B cell (primary cell): ENCODE measurements at regions not wholly inside any gene's neighbourhood (a gene's known extent, or its start where the extent isn't known, plus 50 kb on each side); places are given as distances from the start of the nearest gene placed in this dataset.

ENCODE experiments used
- ATAC-seq: fragments of 200-7000 bp; cut with Tn5 transposase; one replicate; pipeline ENCODE4 v1.10.0; 2021; ENCODE audit warnings: low read depth, mild to moderate bottlenecking, moderate number of reproducible peaks, moderate library complexity
- CTCF ChIA-PET: fragments of 350-600 bp; sonication (Branson Sonifier 250); formaldehyde crosslinking; loops from one replicate; lab custom pipeline; 2021; ENCODE audit warnings: antibody characterized with exemption, inconsistent platforms; lab: Charles Lee
- POLR2A ChIA-PET: fragments of 350-600 bp; sonication (Branson Sonifier 250); formaldehyde crosslinking; loops from one replicate; lab custom pipeline; 2021; ENCODE audit warnings: antibody characterized with exemption; lab: Charles Lee
- DNase-seq: peaks from one replicate; pipeline ENCODE4 v3.0.0; 2013
- H2AFZ ChIP-seq: 2 replicates; pipeline ENCODE4 v1.6.1; 2012; ENCODE audit warnings: mild to moderate bottlenecking, low read depth, low read length; ENCODE audit not compliant: insufficient read depth, poor library complexity, severe bottlenecking
- H3K27ac ChIP-seq, 2 donors: 1 replicate in 1 of 2; 2 replicates in 1 of 2; pipeline ENCODE4 v1.5.1; 2012 to 2013; ENCODE audit warnings: low read length in 2 of 2, mild to moderate bottlenecking in 2 of 2, moderate library complexity in 1 of 2
- H3K27me3 ChIP-seq, 4 experiments: fragments of 200-600 bp in 1 of 4; sonication (generic) in 1 of 4; replicated peaks in 1 of 4; 1 replicate in 2 of 4; 2 replicates in 2 of 4; pipeline versions ENCODE4 v1.6.1 to v1.7.0; 2013 to 2016; ENCODE audit warnings: low read length in 3 of 4, mild to moderate bottlenecking in 2 of 4, mixed read lengths in 1 of 4, moderate library complexity in 1 of 4; ENCODE audit not compliant: insufficient read depth in 4 of 4, control insufficient read depth in 3 of 4; ENCODE audit errors: control extremely low read depth in 1 of 4
- H3K36me3 ChIP-seq, 2 experiments: replicated peaks in 1 of 2; 1 replicate in 1 of 2; 2 replicates in 1 of 2; pipeline versions ENCODE4 v1.6.1 to v1.7.1; 2013; ENCODE audit warnings: low read length in 1 of 2; ENCODE audit not compliant: insufficient read depth in 2 of 2, control insufficient read depth in 1 of 2; ENCODE audit errors: control extremely low read depth in 1 of 2, extremely low read depth in 1 of 2
- H3K4me1 ChIP-seq, 2 donors: fragments of 200-600 bp in 1 of 2; sonication (generic) in 1 of 2; 1 replicate in 1 of 2; 2 replicates in 1 of 2; pipeline versions ENCODE4 v1.5.1 to v1.6.1; 2013 to 2017; ENCODE audit warnings: low read length in 2 of 2; ENCODE audit not compliant: control insufficient read depth in 2 of 2, insufficient read depth in 2 of 2
- H3K4me2 ChIP-seq: replicated peaks from 2 replicates; pipeline ENCODE3; 2012; ENCODE audit warnings: mild to moderate bottlenecking, low read depth, low read length; ENCODE audit not compliant: poor library complexity, severe bottlenecking
- H3K4me3 ChIP-seq, 5 experiments: fragments of 200-600 bp in 1 of 5; sonication (generic) in 1 of 5; 1 replicate in 3 of 5; 2 replicates in 2 of 5; pipeline versions ENCODE4 v1.5.1 to v1.7.0; 2011 to 2016; ENCODE audit warnings: low read length in 4 of 5, mild to moderate bottlenecking in 4 of 5, low read depth in 2 of 5, control low read depth in 1 of 5, moderate library complexity in 1 of 5; ENCODE audit not compliant: insufficient read depth in 1 of 5; ENCODE audit errors: control extremely low read depth in 1 of 5, extremely low read depth in 1 of 5
- H3K79me2 ChIP-seq: fragments of 200-600 bp; sonication (generic); one replicate; pipeline ENCODE4 v1.6.0; 2016; ENCODE audit warnings: low read length; ENCODE audit not compliant: control insufficient read depth, insufficient read depth
- H3K9ac ChIP-seq: fragments of 200-600 bp; sonication (generic); 2 replicates; pipeline ENCODE4 v1.6.1; 2017; ENCODE audit warnings: mild to moderate bottlenecking, low read length, moderate library complexity
- H3K9me3 ChIP-seq, 3 donors: one replicate each; pipeline versions ENCODE4 v1.6.1 to v1.7.1; 2013; ENCODE audit warnings: low read length in 2 of 3; ENCODE audit not compliant: control insufficient read depth in 2 of 3, insufficient read depth in 1 of 3; ENCODE audit errors: control extremely low read depth in 1 of 3
- H4K20me1 ChIP-seq: 2 replicates; pipeline ENCODE4 v1.6.0; 2012; ENCODE audit warnings: mild to moderate bottlenecking, low read length; ENCODE audit not compliant: insufficient read depth, control insufficient read depth, poor library complexity, severe bottlenecking
- H3K27ac Mint-ChIP-seq: one replicate; pipeline ENCODE4 v1.8.0; 2021; ENCODE audit warnings: mixed read lengths
- H3K27me3 Mint-ChIP-seq: one replicate; pipeline ENCODE4 v1.8.0; 2021; ENCODE audit warnings: mixed read lengths
- H3K4me1 Mint-ChIP-seq: one replicate; pipeline ENCODE4 v1.8.0; 2021; ENCODE audit warnings: mixed read lengths
- H3K4me3 Mint-ChIP-seq: one replicate; pipeline ENCODE4 v1.8.0; 2021; ENCODE audit warnings: mixed read lengths
- H3K9me3 Mint-ChIP-seq: one replicate; pipeline ENCODE4 v1.8.0; 2022; ENCODE audit warnings: mixed read lengths; ENCODE audit not compliant: insufficient read depth
- CTCF ChIP-seq: fragments of 200-600 bp; IDR thresholded peaks from one replicate; pipeline ENCODE4 v1.8.0; 2022; ENCODE audit warnings: antibody characterized with exemption, mild to moderate bottlenecking
- EZH2 ChIP-seq: IDR thresholded peaks from 2 replicates; pipeline ENCODE4 v1.6.1; 2012; ENCODE audit warnings: borderline replicate concordance, low read depth, mild to moderate bottlenecking, moderate library complexity, low read length; ENCODE audit not compliant: insufficient read depth, poor library complexity, severe bottlenecking
- WGBS: methylation state at CpG from one replicate; pipeline ENCODE4 v1.1.5; 2013; ENCODE audit warnings: missing lambda C conversion rate; ENCODE audit not compliant: insufficient coverage; 5-methylcytosine and 5-hydroxymethylcytosine counted together
- intact Hi-C: fragments of 100-400 bp; cut with micrococcal nuclease; formaldehyde crosslinking; loops from one replicate; pipeline ENCODE4 v1.10.0; 2022

- Mint-ChIP-seq H3K27ac (no peak overlapping the region), H3K27me3 (no peaks in the 10 kb centered on the region), H3K4me1 (no peaks in the 10 kb centered on the region), H3K4me3 (no peak overlapping the region), H3K9me3 (peaks cover 4% of the 10 kb centered on the region)
- Histone ChIP-seq H3K4me1 (no peaks in the 10 kb centered on the region), H2AFZ (no peak overlapping the region), H3K4me3 (no peak overlapping the region), H3K9ac (no peak overlapping the region), H3K4me2 (no peak overlapping the region), H3K36me3 (no peaks in the 10 kb centered on the region), H3K9me3 (no peaks in the 10 kb centered on the region), H3K27me3 (no peaks in the 10 kb centered on the region), H4K20me1 (no peaks in the 10 kb centered on the region), H3K79me2 (no peaks in the 10 kb centered on the region), H3K27ac (no peak overlapping the region)
- ATAC-seq (no peak), DNase-seq (no peak)
- POLR2A ChIA-PET: no interaction called here
- no CpG with 5 or more reads among the region's 1 CpG for WGBS
- TF ChIP-seq EZH2 (no peak), CTCF (no peak)
- CTCF ChIA-PET: no interaction called here
- intact Hi-C loops: no loop called here
These were observed 238.9 kb upstream of the GBE1 start for GRCh38 chr3:82000350-82000749.

GRCh38 chr3:81998907-81999306 lies 237.5 kb upstream of the GBE1 start:
- Mint-ChIP-seq H3K27ac (no peak overlapping the region), H3K4me3 (no peak overlapping the region), H3K4me1 (no peaks in the 10 kb centered on the region), H3K27me3 (no peaks in the 10 kb centered on the region), H3K9me3 (peaks cover 4% of the 10 kb centered on the region)
- Histone ChIP-seq H3K9me3 (no peaks in the 10 kb centered on the region), H4K20me1 (no peaks in the 10 kb centered on the region), H3K4me1 (no peaks in the 10 kb centered on the region), H3K4me2 (no peak overlapping the region), H3K4me3 (no peak overlapping the region), H3K27ac (no peak overlapping the region), H2AFZ (no peak overlapping the region), H3K9ac (no peak overlapping the region), H3K27me3 (no peaks in the 10 kb centered on the region), H3K79me2 (no peaks in the 10 kb centered on the region), H3K36me3 (no peaks in the 10 kb centered on the region)
- no peak for ATAC-seq
- no CpG with 5 or more reads among the region's 3 CpGs for WGBS
- CTCF ChIA-PET: no interaction called here
- DNase-seq: no peak
- POLR2A ChIA-PET: no interaction called here
- intact Hi-C loops: no loop called here
- TF ChIP-seq CTCF (no peak), EZH2 (no peak)
